Activated naive CD8-positive, alpha-beta T cell treated with anti-CD3 and anti-CD28 coated beads, Interleukin-2, amount 10 ng/mL, durations not matched to agents 7 days and 5 days (primary cell): ENCODE measurements at regions not wholly inside any gene's neighbourhood (a gene's known extent, or its start where the extent isn't known, plus 50 kb on each side); places are given as distances from the start of the nearest gene placed in this dataset.

Experiments
- ATAC-seq: fragments of 150-1000 bp; cut with Tn5 transposase; one replicate; pipeline ENCODE4 v1.10.0; 2021; ENCODE audit warnings: low read depth, moderate library complexity
- POLR2A ChIA-PET: fragments of 350-600 bp; sonication (Branson Sonifier 250); formaldehyde crosslinking; loops from one replicate; lab custom pipeline; 2021; ENCODE audit warnings: antibody characterized with exemption; lab: Charles Lee
- DNase-seq: peaks from one replicate; pipeline ENCODE4 v3.0.0; 2021
- H3K27ac Mint-ChIP-seq: one replicate; pipeline ENCODE4 v1.8.0; 2022; ENCODE audit warnings: mild to moderate bottlenecking, mixed read lengths
- H3K27me3 Mint-ChIP-seq: one replicate; pipeline ENCODE4 v1.8.0; 2022; ENCODE audit warnings: mild to moderate bottlenecking, moderate library complexity, mixed read lengths
- H3K36me3 Mint-ChIP-seq: one replicate; pipeline ENCODE4 v1.8.0; 2021; ENCODE audit warnings: mild to moderate bottlenecking, mixed read lengths
- H3K4me1 Mint-ChIP-seq: one replicate; pipeline ENCODE4 v1.8.0; 2021; ENCODE audit warnings: mixed read lengths
- H3K4me3 Mint-ChIP-seq: one replicate; pipeline ENCODE4 v1.8.0; 2022; ENCODE audit warnings: mild to moderate bottlenecking, moderate library complexity, mixed read lengths
- H3K9me3 Mint-ChIP-seq: one replicate; pipeline ENCODE4 v1.8.0; 2021; ENCODE audit warnings: mixed read lengths

GRCh38 chrX:136931661-136932060 lies 51.1 kb upstream of the RBMX start:
- POLR2A ChIA-PET = no interaction called here
- no peak for DNase-seq
- peaks cover 6% of the 10 kb centered on the region for H3K36me3 Mint-ChIP-seq
- H3K27ac Mint-ChIP-seq = no peak overlapping the region
- no peaks in the 10 kb centered on the region for H3K27me3 Mint-ChIP-seq
- no peak for ATAC-seq
- H3K4me1 Mint-ChIP-seq = peaks cover 9% of the 10 kb centered on the region
- H3K4me3 Mint-ChIP-seq = no peak overlapping the region
- H3K9me3 Mint-ChIP-seq = no peaks in the 10 kb centered on the region
